DND-41 (cell line): ENCODE measurements at regions not wholly inside any gene's neighbourhood (a gene's known extent, or its start where the extent isn't known, plus 50 kb on each side); places are given as distances from the start of the nearest gene placed in this dataset.

ENCODE experiments used
- ATAC-seq: fragments of 200-7000 bp; cut with Tn5 transposase; 3 replicates; pipeline ENCODE4 v1.9.1; 2021; ENCODE audit warnings: low read depth; ENCODE audit not compliant: insufficient read depth
- DNase-seq: peaks from one replicate; pipeline ENCODE4 v3.0.0-alpha.2; 2020
- H2AFZ ChIP-seq: 2 replicates; pipeline ENCODE4 v1.6.0; 2012; ENCODE audit warnings: low read depth, low read length
- H3K27ac ChIP-seq: 2 replicates; pipeline ENCODE4 v1.5.1; 2012; ENCODE audit warnings: low read length, inconsistent platforms
- H3K27me3 ChIP-seq: fragments of 200-600 bp; sonication (generic); 2 replicates; pipeline ENCODE4 v1.6.0; 2012; ENCODE audit warnings: low read length, mild to moderate bottlenecking, inconsistent platforms; ENCODE audit not compliant: insufficient read depth, poor library complexity
- H3K36me3 ChIP-seq: 2 replicates; pipeline ENCODE4 v1.5.1; 2012; ENCODE audit warnings: low read length, inconsistent platforms; ENCODE audit not compliant: insufficient read depth
- H3K4me1 ChIP-seq: 2 replicates; pipeline ENCODE4 v1.5.1; 2012; ENCODE audit warnings: mild to moderate bottlenecking, low read length; ENCODE audit not compliant: insufficient read depth
- H3K4me2 ChIP-seq: 2 replicates; pipeline ENCODE4 v1.6.0; 2012; ENCODE audit warnings: mild to moderate bottlenecking, moderate library complexity, low read length, inconsistent platforms; ENCODE audit not compliant: insufficient read depth
- H3K4me3 ChIP-seq, 2 experiments: fragments of 200-600 bp in 1 of 2; shearing (Covaris generic) in 1 of 2; 2 replicates each; pipeline ENCODE4 v1.5.1; 2012 to 2016; ENCODE audit warnings: inconsistent platforms in 2 of 2, low read length in 2 of 2, mild to moderate bottlenecking in 2 of 2, low read depth in 1 of 2, moderate library complexity in 1 of 2
- H3K79me2 ChIP-seq: 2 replicates; pipeline ENCODE4 v1.6.0; 2012; ENCODE audit warnings: low read length, inconsistent platforms; ENCODE audit not compliant: insufficient read depth
- H3K9ac ChIP-seq: 2 replicates; pipeline ENCODE4 v1.6.0; 2012; ENCODE audit warnings: low read depth, mild to moderate bottlenecking, inconsistent platforms, low read length, moderate library complexity
- H3K9me3 ChIP-seq: 2 replicates; pipeline ENCODE4 v1.5.1; 2012; ENCODE audit warnings: low read length, moderate library complexity, mild to moderate bottlenecking, inconsistent platforms; ENCODE audit not compliant: insufficient read depth, severe bottlenecking
- H4K20me1 ChIP-seq: 2 replicates; pipeline ENCODE4 v1.6.0; 2012; ENCODE audit warnings: low read length; ENCODE audit not compliant: insufficient read depth
- EZH2 ChIP-seq: IDR thresholded peaks from 3 replicates; pipeline ENCODE4 v1.6.1; 2012; ENCODE audit warnings: borderline replicate concordance, low read depth, mild to moderate bottlenecking, moderate library complexity, low read length, inconsistent platforms; ENCODE audit not compliant: severe bottlenecking
- TF ChIP-seq, protein P1 (sequence below): IDR thresholded peaks from 2 replicates; pipeline ENCODE4 v1.5.1; 2012; ENCODE audit warnings: borderline replicate concordance, low read length, moderate library complexity, mild to moderate bottlenecking; ENCODE audit not compliant: poor library complexity, severe bottlenecking; ENCODE audit errors: extremely low read depth

DNA sequence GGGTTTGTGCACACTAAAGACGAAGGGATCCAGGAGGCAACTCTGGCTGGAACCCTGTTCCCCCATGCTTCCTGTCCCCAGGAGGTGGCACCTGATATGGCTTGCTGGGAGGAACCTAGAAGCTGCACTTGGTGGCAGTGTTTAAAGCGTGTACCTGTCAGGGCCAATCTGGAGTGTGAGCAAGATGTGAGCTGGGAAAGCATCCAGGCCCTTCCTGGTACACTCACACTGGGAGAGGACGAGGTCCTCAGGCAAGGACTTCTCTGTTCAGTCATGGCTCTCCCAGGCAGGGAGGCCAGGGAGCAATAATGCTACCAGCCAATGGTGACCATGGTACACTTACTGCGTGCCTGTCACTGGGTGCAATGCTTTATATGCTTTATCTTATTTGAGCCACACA, 130.7 kb upstream of the NECTIN1 start:
- no peak overlapping the region for H3K27ac ChIP-seq
- no peak overlapping the region for H3K9ac ChIP-seq
- no peak overlapping the region for H3K4me3 ChIP-seq
- no peaks in the 10 kb centered on the region for H3K4me1 ChIP-seq
- TF ChIP-seq, protein P1, sequence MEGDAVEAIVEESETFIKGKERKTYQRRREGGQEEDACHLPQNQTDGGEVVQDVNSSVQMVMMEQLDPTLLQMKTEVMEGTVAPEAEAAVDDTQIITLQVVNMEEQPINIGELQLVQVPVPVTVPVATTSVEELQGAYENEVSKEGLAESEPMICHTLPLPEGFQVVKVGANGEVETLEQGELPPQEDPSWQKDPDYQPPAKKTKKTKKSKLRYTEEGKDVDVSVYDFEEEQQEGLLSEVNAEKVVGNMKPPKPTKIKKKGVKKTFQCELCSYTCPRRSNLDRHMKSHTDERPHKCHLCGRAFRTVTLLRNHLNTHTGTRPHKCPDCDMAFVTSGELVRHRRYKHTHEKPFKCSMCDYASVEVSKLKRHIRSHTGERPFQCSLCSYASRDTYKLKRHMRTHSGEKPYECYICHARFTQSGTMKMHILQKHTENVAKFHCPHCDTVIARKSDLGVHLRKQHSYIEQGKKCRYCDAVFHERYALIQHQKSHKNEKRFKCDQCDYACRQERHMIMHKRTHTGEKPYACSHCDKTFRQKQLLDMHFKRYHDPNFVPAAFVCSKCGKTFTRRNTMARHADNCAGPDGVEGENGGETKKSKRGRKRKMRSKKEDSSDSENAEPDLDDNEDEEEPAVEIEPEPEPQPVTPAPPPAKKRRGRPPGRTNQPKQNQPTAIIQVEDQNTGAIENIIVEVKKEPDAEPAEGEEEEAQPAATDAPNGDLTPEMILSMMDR, result no peak
- no peak for TF ChIP-seq EZH2
- DNase-seq (no peak), ATAC-seq (no peak)
- H4K20me1 ChIP-seq, result no peaks in the 10 kb centered on the region
- H3K4me2 ChIP-seq, result no peak overlapping the region
- H3K36me3 ChIP-seq, result no peaks in the 10 kb centered on the region
- no peaks in the 10 kb centered on the region for H3K79me2 ChIP-seq
- peaks cover 21% of the 10 kb centered on the region for H3K27me3 ChIP-seq
- no peak overlapping the region for H2AFZ ChIP-seq
- H3K9me3 ChIP-seq, result no peaks in the 10 kb centered on the region

DNA sequence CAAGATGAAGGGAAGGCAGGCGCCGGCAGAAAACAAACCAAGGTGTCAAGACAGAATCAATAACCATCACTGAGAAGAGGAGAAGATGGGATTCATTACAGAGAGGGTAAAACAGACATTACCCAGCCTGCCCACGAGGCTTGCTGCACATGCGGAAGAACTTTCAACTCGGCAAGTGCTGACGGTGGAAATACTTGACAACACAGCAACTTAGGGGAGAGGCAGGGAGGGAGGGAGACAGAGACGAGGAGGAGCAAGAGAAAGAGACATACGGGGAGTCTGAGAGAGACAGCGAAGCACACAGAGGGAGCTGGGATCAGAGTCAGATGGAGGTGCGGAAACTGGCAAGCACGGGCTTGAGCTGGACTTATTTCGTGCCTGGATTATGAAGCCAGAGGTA, 129.3 kb upstream of the NECTIN1 start:
- Histone ChIP-seq H3K36me3 (no peaks in the 10 kb centered on the region), H3K27me3 (peaks cover 15% of the 10 kb centered on the region), H4K20me1 (no peaks in the 10 kb centered on the region), H3K27ac (no peak overlapping the region), H3K4me3 (no peak overlapping the region), H3K9me3 (no peaks in the 10 kb centered on the region), H3K9ac (no peak overlapping the region), H2AFZ (no peak overlapping the region), H3K4me1 (no peaks in the 10 kb centered on the region), H3K79me2 (no peaks in the 10 kb centered on the region), H3K4me2 (no peak overlapping the region)
- ATAC-seq, result no peak
- DNase-seq, result no peak
- no peak for TF ChIP-seq EZH2
- TF ChIP-seq, protein P1, result no peak

DNA sequence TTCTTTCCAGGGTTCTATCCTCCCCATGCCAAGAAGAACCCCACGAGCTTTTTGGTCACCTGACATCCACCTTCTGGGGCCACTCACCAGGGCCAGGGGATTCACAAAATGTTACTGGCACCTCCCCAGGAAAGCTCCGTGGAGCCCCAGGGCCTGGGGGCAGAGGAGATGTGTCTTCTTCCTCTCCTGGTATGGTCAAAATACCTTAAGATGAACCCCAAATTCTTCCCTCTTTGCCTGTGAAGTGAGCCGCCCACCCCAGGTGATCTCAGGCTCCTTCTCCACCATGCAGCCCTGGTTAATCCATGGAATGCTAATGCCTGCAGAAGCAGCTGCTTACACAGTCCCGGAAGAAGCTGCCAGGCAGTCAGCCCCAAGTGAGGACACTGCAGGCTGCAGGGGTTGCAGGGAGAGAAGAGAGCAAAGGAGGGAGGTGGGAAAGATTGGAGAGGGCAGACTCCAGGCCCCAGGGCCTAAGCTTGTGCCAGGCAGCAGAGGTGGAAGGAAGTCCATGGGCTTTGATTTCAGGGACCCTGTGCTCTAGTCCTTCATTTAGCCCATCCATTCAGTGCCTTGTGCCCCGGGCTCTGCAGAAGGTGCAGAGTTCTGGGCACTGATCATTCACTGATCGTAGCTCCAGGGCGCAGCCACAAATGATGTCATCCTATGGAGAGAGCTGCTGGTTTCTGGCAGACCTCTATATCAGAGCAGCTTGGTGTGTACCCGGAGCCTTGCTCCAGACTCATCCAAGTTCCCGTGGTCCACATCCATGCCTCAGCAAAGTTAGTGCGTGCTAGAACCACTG, 127.9 kb upstream of the NECTIN1 start:
- TF ChIP-seq, protein P1, result no peak
- no peaks in the 10 kb centered on the region for H3K79me2 ChIP-seq
- ATAC-seq (no peak), DNase-seq (no peak)
- no peak overlapping the region for H2AFZ ChIP-seq
- no peak overlapping the region for H3K4me2 ChIP-seq
- H3K4me3 ChIP-seq, result no peak overlapping the region
- no peak overlapping the region for H3K9ac ChIP-seq
- no peaks in the 10 kb centered on the region for H3K4me1 ChIP-seq
- no peaks in the 10 kb centered on the region for H3K36me3 ChIP-seq
- no peak overlapping the region for H3K27ac ChIP-seq
- no peaks in the 10 kb centered on the region for H3K9me3 ChIP-seq
- H4K20me1 ChIP-seq, result no peaks in the 10 kb centered on the region
- H3K27me3 ChIP-seq, result peaks cover 13% of the 10 kb centered on the region
